RKO (cell line): ENCODE measurements at regions not wholly inside any gene's neighbourhood (a gene's known extent, or its start where the extent isn't known, plus 50 kb on each side); places are given as distances from the start of the nearest gene placed in this dataset.

Experiments used
- DNase-seq: peaks from one replicate; pipeline ENCODE4 v3.0.0-alpha.2; 2016; ENCODE audit warnings: low spot score

DNA sequence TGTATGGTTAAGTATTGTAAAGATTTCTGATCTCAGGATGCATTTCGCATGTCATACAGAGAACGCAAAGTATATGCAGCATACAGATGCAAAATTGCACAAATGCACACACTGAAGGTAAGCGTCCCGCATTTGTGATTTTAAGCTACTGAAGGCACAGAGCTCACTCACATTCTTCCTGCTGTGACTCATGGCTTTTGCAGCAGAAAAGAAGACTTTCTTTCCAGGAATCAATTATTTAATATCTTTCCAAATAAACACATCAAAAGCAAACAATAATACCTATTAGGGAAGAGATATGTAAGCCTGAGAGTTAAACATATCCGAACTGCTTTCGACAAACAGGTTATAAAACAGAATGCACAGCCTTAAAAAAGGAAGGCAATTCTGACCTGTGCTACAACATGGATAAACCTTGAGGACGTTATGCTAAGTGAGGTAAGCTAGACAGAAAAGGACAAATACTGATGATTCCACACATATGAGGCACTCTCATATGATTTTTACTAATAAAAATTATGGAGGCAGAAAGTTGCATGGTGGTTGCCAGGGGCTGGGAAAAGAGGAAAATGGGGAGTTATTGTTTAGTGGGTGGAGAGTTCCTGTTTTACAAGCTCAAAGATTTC, 109.0 kb downstream of the TFAP2A start:
- DNase-seq = no peak

DNA sequence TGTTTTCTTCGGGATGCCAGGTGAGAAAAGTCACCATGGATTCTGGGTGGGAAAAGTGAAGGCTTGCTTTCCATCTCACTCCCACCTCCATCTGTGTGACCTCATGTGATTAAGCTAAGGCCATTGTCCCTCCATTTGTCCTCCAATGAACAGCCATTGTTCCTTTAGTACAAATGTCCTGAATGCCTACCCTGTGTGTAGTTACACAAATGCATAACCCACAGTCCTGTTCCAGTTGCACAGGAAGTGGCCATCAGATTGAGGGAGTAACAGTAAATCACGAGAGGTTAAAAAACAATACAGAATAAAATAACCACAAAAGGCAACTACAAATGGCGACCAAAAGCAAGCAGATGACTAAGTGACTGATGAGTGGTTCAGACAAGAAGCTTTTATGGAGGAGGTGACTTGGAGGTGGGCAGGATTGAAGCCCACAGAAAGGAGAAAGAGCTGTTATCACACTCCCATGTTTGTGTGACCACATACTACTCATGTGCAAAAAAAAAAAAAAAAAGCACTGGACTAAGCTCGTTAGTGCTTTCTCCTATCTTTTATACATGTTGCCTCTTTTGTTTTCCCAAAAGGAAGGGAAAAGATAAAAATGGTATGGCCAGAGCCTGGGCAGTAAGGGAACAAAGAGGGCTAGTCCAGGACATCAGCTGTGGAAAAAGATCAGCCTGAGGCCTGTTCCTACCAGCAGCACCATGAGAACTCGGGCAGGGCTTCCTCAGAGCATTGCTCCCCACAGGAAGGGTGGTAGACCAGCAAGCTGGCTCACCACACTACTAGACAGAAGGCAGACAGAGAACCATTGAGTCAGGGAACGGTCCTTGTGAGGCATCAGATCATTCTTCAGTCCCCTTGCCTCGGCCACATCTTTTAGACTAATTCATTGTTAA, 111.0 kb downstream of the TFAP2A start:
- DNase-seq = no peak

DNA sequence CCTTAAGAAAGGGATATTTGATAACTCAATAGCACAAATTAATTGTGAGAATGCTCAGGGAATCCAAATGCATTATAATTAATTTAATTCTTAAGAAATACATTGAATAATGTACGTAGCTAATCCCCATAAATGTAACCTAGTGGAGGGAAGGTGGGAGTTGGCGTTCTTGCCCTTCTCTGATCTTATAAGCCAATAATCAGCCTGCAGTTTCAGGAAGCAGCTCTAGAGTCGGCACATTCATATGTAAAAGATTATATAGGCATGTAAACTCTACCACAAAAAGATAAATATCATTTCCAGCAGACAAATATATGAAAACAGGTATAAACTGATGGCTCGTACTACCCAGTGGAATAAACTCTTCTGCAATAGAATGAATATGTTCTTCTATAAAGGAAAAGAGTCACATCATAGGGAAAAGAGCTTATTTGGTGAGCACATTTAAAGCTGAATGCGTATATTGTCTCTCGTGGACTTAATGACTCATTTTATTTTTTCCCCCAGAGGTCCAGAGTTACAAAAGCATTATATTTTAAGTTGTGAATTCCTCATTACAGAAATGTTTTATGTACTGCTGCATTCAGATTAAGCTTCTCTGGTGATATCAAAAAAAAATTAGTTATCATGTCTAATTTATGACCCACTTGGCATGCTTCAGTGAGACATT, 112.2 kb downstream of the TFAP2A start:
- DNase-seq = no peak

DNA sequence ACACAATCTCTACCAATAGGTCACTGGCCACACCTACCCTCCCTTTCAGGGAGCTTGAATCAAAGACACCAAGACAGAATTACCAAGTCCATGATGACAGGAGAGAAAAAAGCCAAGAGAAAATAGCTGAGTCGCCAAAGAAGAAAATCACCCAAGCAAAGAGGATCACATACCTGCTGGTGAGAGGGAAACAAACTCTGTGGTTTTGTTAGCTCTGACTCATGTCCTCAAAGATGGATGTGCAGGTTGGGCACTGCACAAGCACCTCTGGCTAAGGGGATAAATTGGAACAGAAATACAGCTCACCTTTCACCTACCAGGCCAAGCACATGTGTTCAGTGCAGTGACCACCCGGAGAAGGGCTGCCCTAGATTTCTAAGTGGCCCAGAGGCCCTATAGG, 114.8 kb downstream of the TFAP2A start:
- no peak for DNase-seq

DNA sequence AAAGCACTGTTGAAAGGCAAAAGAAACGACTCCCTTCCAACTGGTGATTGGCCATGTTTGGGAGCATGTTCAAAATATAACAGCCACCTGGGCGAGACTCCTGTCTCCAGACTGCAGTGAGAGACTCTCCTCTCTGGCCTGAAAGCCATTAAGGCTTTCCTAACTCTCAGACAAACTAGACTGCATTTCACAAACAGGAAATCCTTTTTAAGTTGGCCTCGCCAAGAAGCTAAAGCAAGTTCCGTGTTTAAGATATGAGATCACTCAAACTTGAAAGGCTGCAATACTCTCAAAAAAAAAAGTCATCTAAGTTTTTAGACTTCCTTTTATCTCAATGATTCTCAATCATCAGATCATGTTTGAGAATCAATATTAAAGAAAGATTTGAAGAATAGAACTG, 117.0 kb downstream of the TFAP2A start:
- no peak for DNase-seq

DNA sequence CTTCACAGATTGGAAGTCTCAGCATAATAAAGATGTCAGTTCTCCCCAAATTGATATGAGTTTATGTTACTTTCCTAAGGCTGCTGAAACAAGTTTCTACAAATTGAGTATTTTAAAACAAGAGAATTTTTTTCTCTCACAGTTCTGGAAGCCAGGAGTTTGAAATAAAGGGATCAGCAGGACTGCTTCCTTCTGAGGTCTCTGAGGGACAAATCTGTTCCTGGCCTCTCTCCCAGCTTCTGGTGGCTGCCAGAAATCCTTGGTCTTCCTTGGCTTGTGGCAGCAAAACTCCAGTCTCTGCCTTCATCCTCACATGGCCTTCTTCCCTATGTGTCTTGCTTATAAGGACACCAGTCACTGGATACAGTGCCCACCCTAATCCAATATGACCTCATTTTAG, 136.1 kb downstream of the TFAP2A start:
- no peak for DNase-seq

DNA sequence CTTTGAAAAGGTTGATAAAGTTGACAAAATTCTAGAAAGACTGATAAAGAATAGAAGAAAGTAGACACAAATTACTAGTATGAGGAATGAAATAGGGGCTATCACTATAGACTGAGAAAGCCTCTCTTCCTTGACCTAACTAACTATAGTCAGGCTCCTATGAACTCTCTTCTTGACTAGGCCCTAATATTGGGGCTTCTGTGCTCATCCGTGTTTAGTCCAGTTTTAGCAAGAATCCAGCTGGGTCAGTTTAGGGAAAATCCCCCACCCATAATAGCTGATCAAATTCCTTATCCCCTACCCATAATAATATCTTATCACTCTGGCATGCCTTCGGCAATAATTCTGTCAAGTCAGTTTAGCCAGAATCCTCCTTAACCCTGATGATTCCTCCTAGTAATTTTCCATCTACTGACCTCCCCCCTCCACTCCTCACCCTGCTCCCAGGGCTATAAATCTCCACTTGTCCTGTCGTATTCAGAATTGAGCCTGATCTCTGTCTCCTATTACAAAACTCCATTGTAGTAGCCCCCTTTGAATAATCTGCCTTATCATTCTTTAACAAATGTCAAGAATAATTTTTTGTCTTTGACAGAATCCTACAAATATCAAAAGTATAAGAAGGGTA, 138.1 kb downstream of the TFAP2A start:
- no peak for DNase-seq

DNA sequence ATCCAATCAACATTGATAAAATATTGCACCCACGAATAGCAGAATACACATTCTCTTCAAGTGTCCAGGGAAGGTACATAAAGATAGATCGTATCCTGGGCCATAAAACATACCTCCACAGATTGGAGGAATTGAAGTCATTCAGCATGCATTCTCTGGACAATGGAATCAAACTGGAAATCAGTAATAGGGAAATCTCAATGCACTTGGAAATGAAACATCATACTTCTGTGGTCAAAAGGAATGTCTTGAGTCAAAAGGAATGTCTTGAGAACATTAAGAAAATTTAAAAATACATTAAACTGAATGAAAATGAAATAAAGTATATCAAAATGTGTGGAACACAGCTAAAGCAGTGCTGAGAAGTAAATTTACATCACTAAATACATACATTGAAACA, 138.8 kb downstream of the TFAP2A start:
- no peak for DNase-seq

DNA sequence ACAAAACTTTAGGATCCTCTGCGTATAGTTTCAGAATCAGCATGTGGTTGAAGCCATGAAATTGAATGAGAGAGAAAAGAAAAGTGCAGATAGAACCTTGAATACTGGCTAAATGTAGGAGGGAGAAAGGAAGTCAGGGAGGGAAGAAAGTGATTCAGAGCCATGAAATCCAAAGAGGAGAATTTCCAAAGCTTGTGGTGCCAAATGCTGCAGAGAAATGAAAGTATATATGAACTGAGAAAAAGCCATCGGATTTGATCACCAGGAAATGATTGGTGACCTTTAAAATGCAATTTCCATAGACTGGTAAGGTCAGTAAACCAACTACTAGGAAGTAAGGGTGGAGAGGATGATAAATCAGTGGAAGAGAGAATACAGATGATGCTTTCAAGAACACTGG, 142.3 kb downstream of the TFAP2A start:
- no peak for DNase-seq

DNA sequence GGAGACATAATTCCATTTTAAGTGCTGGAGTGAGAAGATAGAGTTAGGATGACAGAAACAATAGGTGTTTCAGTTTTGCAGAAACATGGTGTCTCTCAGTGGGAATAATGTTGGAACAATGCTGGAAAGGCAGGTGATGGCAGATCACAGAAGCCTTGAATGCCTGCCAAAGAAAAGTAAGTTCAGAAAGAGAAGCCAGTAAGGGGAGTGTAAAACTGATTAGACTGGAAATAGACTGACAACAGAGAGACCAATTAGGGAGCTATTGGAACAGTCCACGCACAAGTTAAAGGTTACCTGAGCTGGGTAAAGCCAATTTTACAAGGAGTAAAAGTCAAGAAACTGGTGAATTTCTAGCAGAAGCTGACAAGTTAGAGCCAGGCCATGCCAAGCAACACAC, 142.9 kb downstream of the TFAP2A start:
- no peak for DNase-seq

DNA sequence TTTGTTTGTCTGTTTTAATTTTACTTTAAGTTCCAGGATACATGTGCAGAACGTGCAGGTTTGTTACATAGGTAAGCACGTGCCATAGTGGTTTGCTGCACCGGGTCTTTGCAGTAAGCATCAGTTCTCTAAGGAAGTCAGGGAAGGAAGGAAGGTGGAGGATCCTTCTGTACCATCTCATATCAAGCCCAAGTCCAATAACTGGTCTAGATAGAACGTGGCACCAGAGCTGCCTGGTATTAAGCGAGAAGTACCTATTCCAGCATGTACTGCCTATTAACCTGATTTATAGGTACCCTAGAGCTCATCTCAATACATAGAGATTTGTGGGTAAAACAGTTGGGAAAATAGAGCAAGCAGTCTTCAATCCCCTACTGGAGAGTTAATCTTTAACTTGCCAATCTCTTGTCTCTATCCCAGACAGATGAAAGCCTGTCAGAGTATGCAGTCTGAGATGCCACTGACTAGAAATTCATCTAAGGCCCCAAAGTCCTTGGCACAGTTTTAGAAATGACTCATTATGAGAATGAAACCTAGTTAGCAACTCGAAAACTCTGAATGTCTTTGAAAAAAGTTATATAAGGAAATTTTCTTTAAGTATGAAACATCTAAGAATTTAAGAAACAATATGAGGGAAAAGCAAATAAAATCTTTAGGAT, 144.9 kb downstream of the TFAP2A start:
- peak; percentile 3 for DNase-seq

DNA sequence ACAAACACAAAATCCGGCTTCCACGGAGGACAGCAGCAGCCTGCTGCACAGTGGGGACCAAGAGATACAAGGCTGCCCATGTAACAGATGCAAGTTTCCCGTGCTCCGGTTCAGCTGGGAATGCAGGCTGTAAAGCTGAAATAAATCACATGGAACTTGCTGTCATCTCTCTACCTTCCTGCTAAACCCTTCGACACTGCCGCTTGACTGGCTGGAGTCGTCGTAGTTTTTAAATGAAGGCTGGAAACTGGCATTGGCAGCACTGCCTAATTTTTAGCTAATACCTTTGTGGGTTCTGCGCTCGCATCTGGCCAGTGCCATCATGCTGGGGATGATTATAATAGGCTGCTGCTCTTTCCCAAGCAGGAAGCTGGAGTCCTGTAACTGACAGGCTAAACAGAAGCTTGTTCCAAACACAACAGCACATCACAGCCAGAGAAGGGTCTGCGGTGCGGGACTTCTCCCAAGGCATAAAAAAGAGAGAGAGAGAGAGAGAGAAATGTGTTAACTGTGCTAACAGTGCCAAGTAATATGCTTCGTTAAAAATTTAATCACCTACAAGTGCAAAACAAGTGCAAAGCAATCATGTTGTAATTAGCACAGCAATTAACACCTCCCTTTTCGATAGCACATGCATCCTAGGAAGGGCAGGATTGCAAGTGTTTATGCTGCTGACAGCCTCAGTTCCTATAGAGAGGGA, 146.1 kb downstream of the TFAP2A start:
- no peak for DNase-seq

DNA sequence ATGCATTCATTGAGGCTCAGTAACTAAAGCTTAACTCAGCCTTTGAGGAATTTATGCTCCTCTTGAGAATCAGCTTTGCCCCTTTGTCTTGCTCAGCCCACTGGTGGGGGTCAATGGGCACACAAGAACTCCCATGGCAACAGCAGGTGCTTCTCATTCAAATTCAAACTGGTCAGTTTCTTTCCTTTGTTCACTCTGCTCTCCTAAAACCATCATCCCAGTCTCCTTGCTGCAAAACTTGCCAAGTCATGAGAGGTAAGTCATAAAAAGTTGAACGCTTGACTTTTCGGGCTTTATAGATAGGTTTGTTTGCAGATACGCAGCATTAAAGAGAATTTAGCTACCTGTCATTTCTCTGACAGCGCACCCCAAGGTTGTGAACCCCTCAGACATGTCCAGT, 146.8 kb downstream of the TFAP2A start:
- DNase-seq = no peak

DNA sequence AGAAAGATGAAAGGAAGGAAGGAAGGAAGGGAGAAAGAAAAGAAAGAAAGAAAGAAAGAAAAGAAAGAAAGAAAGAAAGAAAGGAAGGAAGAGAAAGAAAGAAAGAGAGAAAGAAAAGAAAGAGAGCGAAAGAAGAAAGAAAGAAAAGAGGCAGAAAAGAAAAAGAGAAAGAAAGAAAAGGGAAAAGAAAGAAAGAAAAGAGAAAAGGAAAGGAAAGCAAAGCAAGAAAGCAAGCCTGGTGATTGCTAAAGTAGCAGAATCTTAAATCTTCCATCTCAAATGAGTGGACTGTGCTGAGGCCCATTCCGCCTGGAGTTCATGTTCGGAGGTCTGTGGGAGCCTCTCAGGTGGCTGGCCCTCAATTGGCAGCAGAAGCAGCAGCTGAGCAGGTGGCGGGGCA, 148.4 kb downstream of the TFAP2A start:
- no peak for DNase-seq

DNA sequence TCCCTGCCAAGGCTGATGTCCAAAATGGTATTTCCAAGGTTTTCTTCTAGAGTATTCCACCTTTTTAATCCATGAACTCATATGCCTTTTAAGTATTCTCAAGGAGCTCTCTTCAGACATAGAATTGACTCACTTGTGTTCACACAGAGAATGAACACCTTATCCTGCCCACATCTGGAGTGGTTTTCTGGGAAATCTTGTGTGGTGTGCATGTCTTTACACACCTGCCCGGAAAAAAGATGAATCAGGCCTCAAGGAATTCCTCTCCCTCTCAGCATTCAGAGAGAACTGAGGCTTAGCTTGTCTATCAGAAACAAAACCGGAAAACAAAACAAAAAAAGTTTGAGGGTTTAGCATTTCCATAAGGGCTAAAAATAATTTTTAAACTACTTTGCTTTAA, 148.8 kb downstream of the TFAP2A start:
- DNase-seq = no peak

DNA sequence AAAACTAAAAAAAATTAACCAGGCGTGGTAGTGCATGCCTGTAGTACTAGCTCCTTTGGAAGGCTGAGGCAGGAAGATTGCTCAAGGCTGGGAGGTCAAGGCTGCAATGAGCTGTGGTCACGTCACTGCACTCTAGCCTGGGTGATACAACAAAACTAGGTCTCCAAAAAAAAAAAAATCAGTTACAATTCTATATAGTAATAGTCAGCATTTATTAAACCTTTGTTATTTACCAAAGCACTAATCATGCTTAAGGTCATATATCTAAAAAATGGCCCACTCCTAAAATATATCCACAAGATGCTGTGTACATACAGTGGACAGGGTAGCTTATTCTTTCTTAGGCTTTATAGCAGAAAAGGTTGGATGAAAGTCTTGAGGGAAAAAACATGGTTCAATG, 152.4 kb downstream of the TFAP2A start:
- DNase-seq = no peak

DNA sequence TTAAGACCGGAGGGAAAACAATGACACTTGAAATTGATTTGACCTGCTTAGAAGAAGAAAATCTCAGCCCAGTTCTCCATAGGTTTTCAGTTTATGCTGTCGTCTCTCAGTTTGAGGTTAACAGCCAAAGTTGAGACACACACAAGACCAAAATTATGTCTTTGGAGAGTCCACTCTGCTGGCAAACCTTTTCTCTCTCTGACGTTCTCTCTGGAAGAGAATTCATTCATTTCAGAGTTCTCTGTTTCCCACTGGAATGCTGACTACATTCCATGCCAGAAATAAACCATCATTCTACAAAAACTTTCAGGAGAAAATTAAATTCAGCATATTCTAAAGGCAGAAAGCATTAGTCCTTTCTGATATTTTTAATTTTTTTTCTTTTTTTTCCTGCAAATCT, 155.2 kb downstream of the TFAP2A start:
- DNase-seq = no peak

DNA sequence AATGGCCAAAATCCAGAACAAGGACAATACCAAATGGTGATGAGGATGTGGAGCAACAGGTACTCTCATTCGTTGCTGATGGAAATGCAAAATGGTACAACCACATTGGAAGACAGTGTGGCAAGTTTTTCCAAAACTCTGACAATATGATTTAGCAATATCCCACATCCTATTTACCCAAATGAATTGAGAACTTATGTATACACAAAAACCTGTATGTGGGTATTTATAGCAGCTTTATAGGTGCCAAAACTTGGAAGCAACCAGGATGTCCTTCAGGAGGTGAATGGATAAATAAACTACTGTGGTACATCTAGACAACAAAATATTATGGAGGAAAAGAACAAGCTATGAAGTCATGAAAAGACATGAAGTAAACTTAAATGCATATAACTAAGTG, 156.5 kb downstream of the TFAP2A start:
- DNase-seq = no peak

DNA sequence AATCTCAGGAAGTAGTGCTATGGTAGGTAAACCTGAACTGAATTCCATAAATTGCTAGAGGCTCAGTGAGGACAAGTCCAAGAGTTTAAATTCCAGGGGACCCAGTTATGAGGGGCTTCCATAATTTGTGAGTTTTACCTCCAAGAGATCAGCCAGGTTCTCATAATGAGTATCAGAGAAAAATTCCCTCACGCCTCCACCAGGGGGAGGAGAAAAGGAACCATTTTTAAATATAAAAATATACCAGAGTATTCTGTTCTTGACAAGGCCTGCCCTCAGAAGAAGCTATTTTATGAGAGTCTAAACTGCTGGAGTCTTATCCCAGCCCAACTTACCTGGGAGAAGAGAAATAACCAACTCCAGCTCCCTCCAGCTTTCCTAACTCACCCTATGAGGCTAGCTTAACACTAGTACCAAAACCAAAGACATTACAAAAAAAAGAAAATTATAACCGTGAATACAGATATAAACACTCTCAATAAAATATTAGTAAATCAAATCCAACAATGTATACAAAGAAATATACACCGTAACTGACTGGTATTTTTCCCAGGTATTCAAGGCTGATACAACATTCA, 158.7 kb downstream of the TFAP2A start:
- DNase-seq = peak; percentile 27

DNA sequence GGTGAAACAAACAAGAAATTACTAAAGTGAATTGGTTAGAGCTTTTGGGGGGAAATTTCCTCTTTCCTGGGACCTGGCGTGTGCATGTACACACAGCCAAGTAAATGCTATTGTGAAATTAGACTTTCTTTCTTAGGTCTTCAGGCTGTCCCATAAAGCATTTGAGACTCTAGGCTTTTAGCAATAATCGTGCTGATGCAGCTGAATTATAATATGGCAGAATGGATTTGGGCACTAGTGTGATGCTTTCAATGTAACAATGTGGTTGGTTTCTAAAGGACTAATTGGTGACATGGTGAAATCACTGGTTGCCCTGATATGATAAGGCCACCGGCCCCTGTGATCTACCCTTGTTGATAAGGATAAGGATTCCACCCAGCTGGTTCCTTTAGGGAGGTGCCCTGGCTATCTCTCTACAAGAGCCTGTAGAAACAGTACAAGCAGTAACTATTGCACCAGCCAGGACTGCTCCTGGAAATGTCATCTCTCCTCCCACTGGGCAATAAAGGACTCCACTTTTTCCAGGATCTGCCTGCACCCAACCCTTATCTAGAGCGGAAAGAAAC, 164.1 kb downstream of the TFAP2A start:
- DNase-seq = no peak

DNA sequence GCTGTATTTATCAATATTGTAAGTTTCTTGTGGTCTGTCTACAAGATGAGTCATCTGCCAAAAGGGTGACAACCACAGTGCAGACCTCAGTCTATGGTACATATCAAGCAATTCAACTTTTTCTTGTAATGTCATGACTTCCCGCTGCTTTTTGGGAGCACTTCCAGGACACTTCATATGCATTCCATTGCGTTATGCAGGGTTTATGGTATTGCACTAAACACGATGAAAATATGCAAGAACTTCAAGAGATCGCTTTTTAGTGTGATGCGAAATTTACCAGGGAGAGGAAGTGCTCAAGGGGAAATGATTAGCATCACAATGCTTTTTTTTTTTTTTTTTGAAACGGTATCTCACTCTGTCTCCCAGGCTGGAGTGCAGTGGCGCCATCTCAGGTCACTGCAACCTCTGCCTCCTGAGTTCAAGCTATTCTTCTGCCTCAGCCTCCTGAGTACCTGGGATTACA, 166.5 kb downstream of the TFAP2A start:
- no peak for DNase-seq
